Astrocyte (in vitro differentiated cells and primary cell): ENCODE measurements at regions not wholly inside any gene's neighbourhood (a gene's known extent, or its start where the extent isn't known, plus 50 kb on each side); places are given as distances from the start of the nearest gene placed in this dataset.

Experiments used
- EZH2 ChIP-seq: IDR thresholded peaks from 2 replicates; pipeline ENCODE4 v1.6.1; 2012; ENCODE audit warnings: mild to moderate bottlenecking, low read length, inconsistent platforms; ENCODE audit not compliant: insufficient read depth
- TF ChIP-seq, protein P1 (sequence below): IDR thresholded peaks from 2 replicates; pipeline ENCODE4 v1.5.1; 2011; ENCODE audit warnings: low read depth, mild to moderate bottlenecking, inconsistent platforms, low read length, moderate library complexity; ENCODE audit not compliant: insufficient read depth

GRCh38 chr7:91405092-91405788 lies 141.0 kb downstream of the FZD1 start:
- TF ChIP-seq, protein P1, sequence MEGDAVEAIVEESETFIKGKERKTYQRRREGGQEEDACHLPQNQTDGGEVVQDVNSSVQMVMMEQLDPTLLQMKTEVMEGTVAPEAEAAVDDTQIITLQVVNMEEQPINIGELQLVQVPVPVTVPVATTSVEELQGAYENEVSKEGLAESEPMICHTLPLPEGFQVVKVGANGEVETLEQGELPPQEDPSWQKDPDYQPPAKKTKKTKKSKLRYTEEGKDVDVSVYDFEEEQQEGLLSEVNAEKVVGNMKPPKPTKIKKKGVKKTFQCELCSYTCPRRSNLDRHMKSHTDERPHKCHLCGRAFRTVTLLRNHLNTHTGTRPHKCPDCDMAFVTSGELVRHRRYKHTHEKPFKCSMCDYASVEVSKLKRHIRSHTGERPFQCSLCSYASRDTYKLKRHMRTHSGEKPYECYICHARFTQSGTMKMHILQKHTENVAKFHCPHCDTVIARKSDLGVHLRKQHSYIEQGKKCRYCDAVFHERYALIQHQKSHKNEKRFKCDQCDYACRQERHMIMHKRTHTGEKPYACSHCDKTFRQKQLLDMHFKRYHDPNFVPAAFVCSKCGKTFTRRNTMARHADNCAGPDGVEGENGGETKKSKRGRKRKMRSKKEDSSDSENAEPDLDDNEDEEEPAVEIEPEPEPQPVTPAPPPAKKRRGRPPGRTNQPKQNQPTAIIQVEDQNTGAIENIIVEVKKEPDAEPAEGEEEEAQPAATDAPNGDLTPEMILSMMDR = no peak
- no peak for TF ChIP-seq EZH2
